ENCODE measurements at regions not wholly inside any gene's neighbourhood (a gene's known extent, or its start where the extent isn't known, plus 50 kb on each side); places are given as distances from the start of the nearest gene placed in this dataset.
"Not testable (repeated sequence)": the region's sequence is repeated elsewhere in the genome, so short reads cannot be mapped to it uniquely, and the experiment has no call there.

DNA sequence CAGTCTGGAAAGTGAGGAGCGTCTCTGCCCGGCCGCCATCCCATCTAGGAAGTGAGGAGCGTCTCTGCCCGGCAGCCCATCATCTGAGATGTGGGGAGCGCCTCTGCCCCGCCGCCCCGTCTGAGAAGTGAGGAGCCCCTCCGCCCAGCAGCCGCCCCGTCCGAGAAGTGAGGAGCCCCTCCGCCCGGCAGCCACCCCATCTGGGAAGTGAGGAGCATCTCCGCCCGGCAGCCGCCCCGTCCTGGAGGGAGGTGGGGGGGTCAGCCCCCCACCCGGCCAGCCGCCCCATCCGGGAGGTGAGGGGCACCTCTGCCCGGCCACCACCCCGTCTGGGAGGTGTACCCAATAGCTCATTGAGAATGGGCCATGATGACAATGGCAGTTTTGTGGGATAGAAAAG is 75.4 kb upstream of the EXOC4 start:
- not testable (repeated sequence) for TF ChIP-seq CTCF (conservative IDR thresholded peaks at IDR 0.05; ENCODE audit: low read length); EZH2phosphoT487 (IDR thresholded peaks at IDR 0.05; ENCODE audit: borderline replicate concordance, low read depth, low read length)

All from OCI-LY7 (cell line).